Motor neuron (in vitro differentiated cells): ENCODE measurements at regions not wholly inside any gene's neighbourhood (a gene's known extent, or its start where the extent isn't known, plus 50 kb on each side); places are given as distances from the start of the nearest gene placed in this dataset.
A peak's percentile ranks its signal among the peaks of the same experiment; 100 is the strongest.
"Not testable (repeated sequence)": the region's sequence is repeated elsewhere in the genome, so short reads cannot be mapped to it uniquely, and the experiment has no call there.

Experiments used
- ATAC-seq, 8 experiments: fragments of 200-7000 bp; cut with Tn5 transposase; replicated peaks in 6 of 8; 2 replicates each; pipeline ENCODE4 v1.8.0; 2021; ENCODE audit warnings: mild to moderate bottlenecking in 8 of 8, moderate library complexity in 8 of 8
- H3K27ac ChIP-seq, 2 donors: fragments of 250-450 bp; sonication (Bioruptor Pico); 2 replicates each; pipeline ENCODE4 v1.9.0; 2021; ENCODE audit warnings: antibody characterized with exemption in 2 of 2, mild to moderate bottlenecking in 2 of 2, moderate library complexity in 1 of 2
- H3K4me1 ChIP-seq, 2 donors: fragments of 250-450 bp; sonication (Bioruptor Pico); replicated peaks in 1 of 2; 2 replicates each; pipeline ENCODE4 v1.6.1; 2021; ENCODE audit warnings: antibody characterized with exemption in 2 of 2, mild to moderate bottlenecking in 2 of 2, moderate library complexity in 1 of 2
- H3K4me3 ChIP-seq, 5 donors: fragments of 250-450 bp; sonication (Bioruptor Pico); 2 replicates each; pipeline ENCODE4 v1.9.0; 2021; ENCODE audit warnings: antibody characterized with exemption in 5 of 5, mild to moderate bottlenecking in 5 of 5, moderate library complexity in 4 of 5
- WGBS, 10 experiments: fragments of 450-650 bp; shearing (Covaris generic); methylation state at CpG; one replicate each; pipeline ENCODE4 v1.0.0; 2022; 5-methylcytosine and 5-hydroxymethylcytosine counted together
- in situ Hi-C, 9 experiments: fragments of 400-800 bp; cut with MboI; loops; one replicate each; pipeline ENCODE4 v1.15.0; 2021; ENCODE audit warnings: low sequenced_read_pairs in 9 of 9, low pct_unique_long_range_greater_than_20kb in 2 of 9; ENCODE audit not compliant: unreplicated experiment in 9 of 9

- WGBS, 10 experiments: 80% methylated on average over 1 of the region's 31 CpGs; no CpG with 5 or more reads in 9 of the 10 experiments
- H3K4me3 ChIP-seq, ATAC-seq, H3K27ac ChIP-seq, in situ Hi-C loops, H3K4me1 ChIP-seq: not testable (repeated sequence)
These were observed 584.1 kb upstream of the KLF12 start for GRCh38 chr13:74718232-74718842.

- no peak for ATAC-seq
- no peaks in the 10 kb centered on the region for H3K4me1 ChIP-seq
These were observed 581.5 kb upstream of the KLF12 start for GRCh38 chr13:74715718-74716117.

GRCh38 chr13:74710006-74710405 is 575.8 kb upstream of the KLF12 start:
- Histone ChIP-seq H3K27ac (no peak overlapping the region), H3K4me3 (no peak overlapping the region), H3K4me1 (peaks cover 3 to 10% of the 10 kb centered on the region in 2 donors)
- peak in 1 of 8 experiments; percentile 18 for ATAC-seq
- in situ Hi-C loops: no loop called here

More at GRCh38 chr13:74715718-74716117, 581.5 kb upstream of the KLF12 start:
- H3K27ac ChIP-seq: no peak overlapping the region
- in situ Hi-C loops: no loop called here
- WGBS, 10 experiments: 10 to 100% (median 73%) methylated on average over 1 to 2 of the region's 2 CpGs; no CpG with 5 or more reads in 1 of the 10 experiments
- no peak overlapping the region for H3K4me3 ChIP-seq

- in situ Hi-C loops: no loop called here
- Histone ChIP-seq H3K4me3 (no peak overlapping the region), H3K27ac (no peak overlapping the region), H3K4me1 (peaks cover 6 to 10% of the 10 kb centered on the region in 2 donors)
- ATAC-seq: no peak
- WGBS, 10 experiments: 88 to 100% (median 100%) methylated on average over 1 to 2 of the region's 2 CpGs; no CpG with 5 or more reads in 3 of the 10 experiments
These were observed 575.0 kb upstream of the KLF12 start for GRCh38 chr13:74709226-74709625.

- ATAC-seq: no peak
- Histone ChIP-seq H3K27ac (no peak overlapping the region), H3K4me3 (no peak overlapping the region), H3K4me1 (peaks cover 6 to 10% of the 10 kb centered on the region in 2 donors)
- WGBS, 10 experiments: 67 to 100% (median 94%) methylated on average over 1 to 3 of the region's 3 CpGs; no CpG with 5 or more reads in 4 of the 10 experiments
- in situ Hi-C loops: no loop called here
These were observed 574.4 kb upstream of the KLF12 start for GRCh38 chr13:74708629-74709028.

- 13 to 100% (median 50%) methylated on average over 1 of the region's 1 CpG; no CpG with 5 or more reads in 1 of the 10 experiments for WGBS, 10 experiments
- H3K4me1 ChIP-seq: peaks cover 6 to 10% of the 10 kb centered on the region in 2 donors
- no peak for ATAC-seq
- no peak overlapping the region for H3K4me3 ChIP-seq
- H3K27ac ChIP-seq: no peak overlapping the region
- in situ Hi-C loops: no loop called here
These were observed 573.1 kb upstream of the KLF12 start for GRCh38 chr13:74707291-74707690.

- WGBS, 10 experiments: 31 to 90% (median 64%) methylated on average over 1 to 2 of the region's 2 CpGs; no CpG with 5 or more reads in 3 of the 10 experiments
- ATAC-seq: no peak
- H3K4me3 ChIP-seq: no peak overlapping the region
- in situ Hi-C loops: no loop called here
- no peak overlapping the region for H3K27ac ChIP-seq
- H3K4me1 ChIP-seq: peaks cover 6 to 10% of the 10 kb centered on the region in 2 donors
These were observed 572.6 kb upstream of the KLF12 start for GRCh38 chr13:74706801-74707200.

- in situ Hi-C loops: no loop called here
- peaks cover 6 to 10% of the 10 kb centered on the region in 2 donors for H3K4me1 ChIP-seq
- H3K4me3 ChIP-seq: no peak overlapping the region
- no peak for ATAC-seq
- WGBS, 10 experiments: 40 to 100% (median 97%) methylated on average over 1 to 2 of the region's 2 CpGs
- H3K27ac ChIP-seq: no peak overlapping the region
These were observed 571.2 kb upstream of the KLF12 start for GRCh38 chr13:74705438-74705837.

- H3K4me3 ChIP-seq: no peak overlapping the region
- in situ Hi-C loops: no loop called here
- peak in 3 of 8 experiments; percentile 42 to 91 (median 86) for ATAC-seq
- WGBS, 10 experiments: 0 to 96% (median 54%) methylated on average over 1 to 3 of the region's 3 CpGs; no CpG with 5 or more reads in 5 of the 10 experiments
- peaks cover 6 to 10% of the 10 kb centered on the region in 2 donors for H3K4me1 ChIP-seq
- no peak overlapping the region for H3K27ac ChIP-seq
These were observed 569.7 kb upstream of the KLF12 start for GRCh38 chr13:74703855-74704387.

GRCh38 chr13:74696148-74696922 is 562.1 kb upstream of the KLF12 start:
- WGBS, 10 experiments: 50 to 76% (median 63%) methylated on average over 2 to 7 of the region's 8 CpGs
- Histone ChIP-seq H3K4me1 (peaks cover 0 to 15% of the 10 kb centered on the region in 2 donors), H3K4me3 (no peak overlapping the region), H3K27ac (no peak overlapping the region)
- in situ Hi-C loops: no loop called here
- no peak for ATAC-seq

- ATAC-seq: peak in 2 of 8 experiments; percentile 24 to 29
- Histone ChIP-seq H3K4me1 (peaks cover 0 to 15% of the 10 kb centered on the region in 2 donors), H3K4me3 (no peak overlapping the region), H3K27ac (no peak overlapping the region)
- in situ Hi-C loops: no loop called here
- WGBS, 10 experiments: 29 to 82% (median 64%) methylated on average over 1 to 11 of the region's 11 CpGs; no CpG with 5 or more reads in 2 of the 10 experiments
These were observed 561.0 kb upstream of the KLF12 start for GRCh38 chr13:74695021-74695800.

- ATAC-seq: peak in 5 of 8 experiments; percentile 72 to 99 (median 88)
- Histone ChIP-seq H3K4me3 (no peak overlapping the region), H3K4me1 (peaks cover 9 to 17% of the 10 kb centered on the region in 2 donors), H3K27ac (peak overlapping the region in 1 of 2 donors; percentile 17)
- 47 to 90% (median 62%) methylated on average over 1 to 6 of the region's 7 CpGs; no CpG with 5 or more reads in 2 of the 10 experiments for WGBS, 10 experiments
- in situ Hi-C loops: no loop called here
These were observed 553.4 kb upstream of the KLF12 start for GRCh38 chr13:74687442-74688182.
